SK-N-MC (cell line): ENCODE measurements at regions not wholly inside any gene's neighbourhood (a gene's known extent, or its start where the extent isn't known, plus 50 kb on each side); places are given as distances from the start of the nearest gene placed in this dataset.

Experiments used
- EZH2 ChIP-seq: fragments of 200-600 bp; sonication (generic); IDR thresholded peaks from one replicate; pipeline ENCODE4 v1.6.1; 2017; ENCODE audit warnings: antibody characterized with exemption
- POLR2AphosphoS5 ChIP-seq: IDR thresholded peaks from 2 replicates; pipeline ENCODE4 v1.6.1; 2012; ENCODE audit warnings: mild to moderate bottlenecking, low read depth, low read length, borderline replicate concordance

DNA sequence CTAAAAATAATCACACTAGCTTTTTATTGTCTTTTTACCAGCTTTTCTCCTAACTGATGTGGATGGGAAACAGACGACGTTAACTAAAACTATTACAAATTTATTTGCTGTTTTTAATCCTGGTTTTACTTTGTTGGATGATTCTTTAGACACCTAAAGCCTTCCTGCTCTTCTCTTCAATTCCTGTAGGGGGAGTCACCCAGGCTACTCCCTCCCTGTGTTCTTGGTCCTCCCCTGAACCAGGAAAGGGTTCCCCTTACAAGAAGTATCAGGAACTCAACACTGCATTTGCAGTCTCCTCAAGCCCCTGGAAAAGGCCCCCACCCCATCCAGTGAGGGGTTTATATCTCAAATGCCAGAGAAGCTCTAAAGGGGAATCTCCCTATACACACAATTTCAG is 206.1 kb downstream of the SUCLA2 start:
- no peak for TF ChIP-seq POLR2AphosphoS5
- no peak for TF ChIP-seq EZH2
